ENCODE measurements at regions not wholly inside any gene's neighbourhood (a gene's known extent, or its start where the extent isn't known, plus 50 kb on each side); places are given as distances from the start of the nearest gene placed in this dataset.
"Not testable (repeated sequence)": the region's sequence is repeated elsewhere in the genome, so short reads cannot be mapped to it uniquely, and the experiment has no call there.

- DNase-seq (ENCODE audit: low spot score) = peak; percentile 19
Measured at GRCh38 chrX:42290608-42291007, 367.3 kb upstream of the CASK start.

- DNase-seq (ENCODE audit: low spot score) = no peak
Measured at GRCh38 chrX:42289492-42290385, 366.4 kb upstream of the CASK start.

GRCh38 chrX:42285681-42286080, 362.3 kb upstream of the CASK start:
- not testable (repeated sequence) for DNase-seq (ENCODE audit: low spot score)

- no peak for DNase-seq (ENCODE audit: low spot score)
Measured at GRCh38 chrX:42276982-42277690, 353.8 kb upstream of the CASK start.

DNA sequence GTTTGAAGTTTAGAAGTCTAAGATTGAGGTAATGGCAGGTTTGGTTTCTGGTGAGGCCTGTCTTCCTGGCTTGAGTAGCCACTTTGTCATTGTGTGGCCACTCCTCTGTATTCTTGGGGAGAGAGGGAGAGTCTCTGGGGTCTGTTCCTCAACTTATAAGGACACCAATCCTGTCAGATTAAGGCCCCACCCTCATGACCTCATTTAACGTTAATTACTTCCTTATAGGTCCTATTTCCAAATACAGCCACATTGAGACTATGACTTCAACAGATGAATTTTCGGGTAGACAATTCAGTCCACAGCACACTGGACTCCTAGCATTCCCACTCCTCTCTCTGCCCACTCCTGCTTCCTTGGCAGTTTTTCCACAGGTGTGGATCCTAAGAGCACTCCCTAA, 350.8 kb upstream of the CASK start:
- no peak for DNase-seq (ENCODE audit: low spot score)

GRCh38 chrX:42273387-42273786, 350.0 kb upstream of the CASK start:
- no peak for DNase-seq (ENCODE audit: low spot score)

- no peak for DNase-seq (ENCODE audit: low spot score)
Measured at GRCh38 chrX:42269186-42269585, 345.8 kb upstream of the CASK start.

- DNase-seq (ENCODE audit: low spot score) = no peak
Measured at GRCh38 chrX:42260854-42261253, 337.5 kb upstream of the CASK start.

DNA sequence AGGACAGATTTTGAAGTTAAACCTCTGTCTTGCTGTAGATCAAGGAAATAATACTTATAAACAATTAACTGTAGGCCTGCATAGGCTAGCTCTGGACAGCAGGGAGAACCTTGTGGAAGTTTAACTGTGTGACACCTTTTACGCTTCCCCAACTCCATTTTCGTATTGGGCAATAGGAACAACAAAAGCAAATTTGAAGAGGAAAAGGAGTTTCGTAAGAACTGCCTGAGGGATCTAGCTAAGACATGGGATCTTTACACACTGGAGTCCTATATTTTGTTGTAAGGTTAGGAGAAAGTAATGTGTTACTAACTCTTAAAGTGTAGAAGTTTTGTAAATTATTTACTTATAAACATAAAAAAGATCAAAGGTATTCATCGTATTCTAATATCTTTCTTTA, 324.9 kb upstream of the CASK start:
- no peak for DNase-seq (ENCODE audit: low spot score)

GRCh38 chrX:42247241-42247640, 323.9 kb upstream of the CASK start:
- no peak for DNase-seq (ENCODE audit: low spot score)

DNA sequence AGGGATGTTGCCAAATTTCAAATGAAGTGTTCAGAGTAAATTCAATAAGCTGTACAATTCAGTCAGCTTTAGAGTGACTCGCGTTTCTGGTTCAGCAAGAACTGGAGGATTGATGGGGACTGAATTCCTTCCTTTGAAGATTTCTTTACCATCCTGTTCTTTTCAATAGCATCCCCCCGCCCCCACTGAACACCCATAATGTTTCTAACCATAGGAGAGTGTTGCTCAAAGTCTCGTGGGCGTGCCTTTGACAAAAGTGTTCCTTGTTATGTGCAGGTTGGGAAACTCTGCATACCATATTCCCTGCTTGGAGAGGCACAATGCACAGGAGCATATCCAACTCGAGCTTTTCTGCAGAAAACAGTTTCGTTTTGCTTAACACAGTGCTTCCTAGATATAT, 323.5 kb upstream of the CASK start:
- no peak for DNase-seq (ENCODE audit: low spot score)

DNA sequence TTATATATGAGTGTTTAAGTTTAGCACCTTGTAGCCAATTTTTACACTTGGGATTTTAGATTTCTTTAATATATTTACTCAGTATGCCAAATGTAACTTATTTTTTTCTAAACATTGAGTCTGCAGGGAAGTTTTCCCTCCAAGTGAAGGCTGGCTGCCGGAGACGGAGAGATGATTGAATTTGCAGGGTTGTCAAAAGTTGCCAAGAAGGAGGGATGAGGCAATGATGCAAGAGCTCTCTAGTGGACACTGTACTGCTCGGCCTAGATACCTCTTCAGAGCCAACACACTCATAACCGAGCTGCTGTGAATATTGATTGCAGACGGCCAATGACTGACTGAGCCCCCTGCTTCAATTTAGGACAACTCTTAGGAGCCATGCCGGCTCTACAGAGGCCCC, 318.6 kb upstream of the CASK start:
- DNase-seq (ENCODE audit: low spot score) = no peak

- DNase-seq (ENCODE audit: low spot score) = peak; percentile 6
Measured at GRCh38 chrX:42241421-42241820, 318.1 kb upstream of the CASK start.

GRCh38 chrX:42237956-42238355, 314.6 kb upstream of the CASK start:
- DNase-seq (ENCODE audit: low spot score) = no peak

DNA sequence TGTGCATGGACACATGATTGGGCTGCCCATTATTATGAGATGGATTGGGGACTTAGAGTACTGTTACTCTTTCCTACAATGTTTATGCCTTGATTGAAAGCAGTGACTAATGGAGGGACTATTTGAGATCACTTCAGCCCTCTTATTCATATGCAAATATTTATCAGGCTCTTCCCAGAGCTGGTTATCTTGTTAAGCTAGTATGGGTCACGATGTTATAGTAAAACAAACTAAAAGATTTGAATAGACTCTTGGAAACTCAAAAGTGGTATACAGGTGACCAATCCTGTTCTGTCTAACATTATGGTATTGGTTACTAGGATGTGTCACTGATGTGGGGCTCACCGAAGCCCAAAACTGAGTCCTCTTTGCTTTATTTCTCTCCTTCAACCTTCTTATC, 306.2 kb upstream of the CASK start:
- DNase-seq (ENCODE audit: low spot score) = no peak

DNA sequence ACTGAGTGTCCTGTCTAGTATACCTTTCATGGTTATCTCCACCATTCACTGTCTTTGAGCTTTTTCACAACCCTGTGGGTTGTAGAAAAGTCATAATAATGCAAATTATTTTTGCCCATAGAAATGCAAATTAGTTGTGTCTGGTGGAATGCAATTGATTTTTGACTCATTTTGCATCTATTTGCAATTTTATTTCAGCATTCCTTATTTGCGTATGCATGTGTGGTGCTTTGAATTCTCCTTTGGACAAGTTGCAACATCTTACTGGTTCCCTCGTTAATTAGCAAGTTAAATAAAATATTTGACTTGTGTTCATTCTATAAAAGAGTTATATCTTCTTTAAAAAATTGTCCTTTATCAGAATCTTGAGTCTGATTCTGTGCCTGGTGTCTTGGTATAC, 297.3 kb upstream of the CASK start:
- DNase-seq (ENCODE audit: low spot score) = no peak

GRCh38 chrX:42220083-42220482, 296.7 kb upstream of the CASK start:
- DNase-seq (ENCODE audit: low spot score) = no peak

- DNase-seq (ENCODE audit: low spot score) = no peak
Measured at GRCh38 chrX:42219231-42219630, 295.9 kb upstream of the CASK start.

DNA sequence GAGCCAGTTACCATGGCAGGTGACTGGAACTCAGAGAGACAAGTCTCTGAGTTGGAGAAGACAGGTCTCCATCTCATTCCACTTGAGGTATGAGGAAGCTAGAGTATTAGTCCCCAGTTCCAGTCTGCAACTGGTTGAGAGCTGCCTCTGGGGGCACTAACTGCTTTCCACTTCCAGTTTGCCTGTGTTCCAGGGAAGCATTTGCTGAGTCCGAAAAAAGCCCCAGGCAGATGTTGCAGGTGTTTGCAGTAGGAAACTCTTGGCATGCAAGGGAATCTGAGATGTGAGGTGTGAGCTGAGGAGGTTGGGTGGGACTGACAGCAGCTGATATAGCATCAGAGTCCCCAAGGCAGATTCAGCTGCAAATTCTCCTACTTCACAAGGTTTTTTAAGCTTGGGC, 272.2 kb upstream of the CASK start:
- no peak for DNase-seq (ENCODE audit: low spot score)

GRCh38 chrX:42189576-42189975, 266.2 kb upstream of the CASK start:
- no peak for DNase-seq (ENCODE audit: low spot score)

GRCh38 chrX:42188730-42189129, 265.4 kb upstream of the CASK start:
- no peak for DNase-seq (ENCODE audit: low spot score)

GRCh38 chrX:42176789-42177188, 253.4 kb upstream of the CASK start:
- no peak for DNase-seq (ENCODE audit: low spot score)

DNA sequence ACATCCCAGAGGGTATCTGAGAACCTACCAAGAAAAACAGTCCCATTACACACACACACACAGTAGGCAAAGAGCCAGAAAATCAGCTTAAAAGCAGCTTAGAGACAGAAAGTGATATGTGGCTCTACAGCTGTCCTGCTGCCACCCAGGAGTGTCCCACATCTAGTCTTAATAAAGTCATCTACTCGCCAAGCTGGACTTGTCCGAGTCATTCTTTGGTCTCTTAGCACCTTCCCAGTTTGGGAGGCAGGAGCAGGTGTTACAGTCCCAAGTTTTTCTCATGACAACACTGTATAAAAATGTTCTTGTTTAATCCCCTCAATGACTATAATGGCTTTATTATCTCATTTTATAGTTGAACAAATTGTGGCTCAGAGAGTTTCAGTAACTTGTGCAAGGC, 252.5 kb upstream of the CASK start:
- DNase-seq (ENCODE audit: low spot score) = no peak

- DNase-seq (ENCODE audit: low spot score) = not testable (repeated sequence)
Measured at GRCh38 chrX:42157923-42158322, 234.6 kb upstream of the CASK start.
